Activated T-helper 1 cell treated with anti-CD3 and anti-CD28 coated beads, Interleukin-12 subunit alpha, Interleukin-12 subunit beta, Interleukin-2, Interleukin-4 antibody, amounts not matched to agents 30 ng/mL and 10 ng/mL and 1 ng/mL, durations not matched to agents 14 hours and 24 hours and 36 hours (primary cell): ENCODE measurements at regions not wholly inside any gene's neighbourhood (a gene's known extent, or its start where the extent isn't known, plus 50 kb on each side); places are given as distances from the start of the nearest gene placed in this dataset.

Experiments used
- DNase-seq: peaks from one replicate; pipeline ENCODE4 v3.0.0; 2021; ENCODE audit warnings: low spot score
- H3K27ac Mint-ChIP-seq: one replicate; pipeline ENCODE4 v1.8.0; 2021; ENCODE audit warnings: mild to moderate bottlenecking, mixed read lengths
- H3K27me3 Mint-ChIP-seq: one replicate; pipeline ENCODE4 v1.8.0; 2022; ENCODE audit warnings: mild to moderate bottlenecking, moderate library complexity, mixed read lengths; ENCODE audit not compliant: insufficient read depth
- H3K36me3 Mint-ChIP-seq: one replicate; pipeline ENCODE4 v1.8.0; 2021; ENCODE audit warnings: low read depth, mixed read lengths
- H3K4me1 Mint-ChIP-seq: one replicate; pipeline ENCODE4 v1.8.0; 2021; ENCODE audit warnings: low read depth, mixed read lengths
- H3K4me3 Mint-ChIP-seq: one replicate; pipeline ENCODE4 v1.8.0; 2021; ENCODE audit warnings: mild to moderate bottlenecking, moderate library complexity, mixed read lengths
- H3K9me3 Mint-ChIP-seq: one replicate; pipeline ENCODE4 v1.8.0; 2021; ENCODE audit warnings: mixed read lengths
- intact Hi-C: fragments of 100-400 bp; cut with micrococcal nuclease; formaldehyde crosslinking; loops from one replicate; pipeline ENCODE4 v1.15.1; 2024

DNA sequence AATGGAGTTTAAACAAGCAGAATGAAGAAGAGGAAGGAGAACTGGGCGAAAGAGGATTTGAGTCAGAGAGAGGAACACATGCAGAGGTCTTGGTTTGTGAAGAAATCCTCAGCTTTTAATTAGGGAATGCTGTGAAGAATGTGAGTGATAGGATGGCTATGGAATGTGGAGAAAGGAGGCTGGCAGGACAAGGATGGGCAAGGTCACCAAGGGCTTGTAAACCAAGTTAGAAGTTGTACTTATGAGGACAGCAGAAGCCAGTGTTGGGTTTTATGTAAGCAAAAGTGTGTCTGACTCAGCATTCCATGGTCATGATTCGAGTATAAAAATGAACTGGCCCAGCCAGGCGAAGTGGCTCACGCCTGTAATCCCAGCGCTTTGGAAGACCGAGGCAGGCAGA is 60.0 kb upstream of the IL12A start:
- Mint-ChIP-seq H3K4me3 (no peak overlapping the region), H3K9me3 (peaks cover 8% of the 10 kb centered on the region), H3K4me1 (peaks cover 10% of the 10 kb centered on the region), H3K27me3 (no peaks in the 10 kb centered on the region), H3K36me3 (peaks cover 1% of the 10 kb centered on the region), H3K27ac (no peak overlapping the region)
- no peak for DNase-seq
- intact Hi-C loops, result no loop called here

DNA sequence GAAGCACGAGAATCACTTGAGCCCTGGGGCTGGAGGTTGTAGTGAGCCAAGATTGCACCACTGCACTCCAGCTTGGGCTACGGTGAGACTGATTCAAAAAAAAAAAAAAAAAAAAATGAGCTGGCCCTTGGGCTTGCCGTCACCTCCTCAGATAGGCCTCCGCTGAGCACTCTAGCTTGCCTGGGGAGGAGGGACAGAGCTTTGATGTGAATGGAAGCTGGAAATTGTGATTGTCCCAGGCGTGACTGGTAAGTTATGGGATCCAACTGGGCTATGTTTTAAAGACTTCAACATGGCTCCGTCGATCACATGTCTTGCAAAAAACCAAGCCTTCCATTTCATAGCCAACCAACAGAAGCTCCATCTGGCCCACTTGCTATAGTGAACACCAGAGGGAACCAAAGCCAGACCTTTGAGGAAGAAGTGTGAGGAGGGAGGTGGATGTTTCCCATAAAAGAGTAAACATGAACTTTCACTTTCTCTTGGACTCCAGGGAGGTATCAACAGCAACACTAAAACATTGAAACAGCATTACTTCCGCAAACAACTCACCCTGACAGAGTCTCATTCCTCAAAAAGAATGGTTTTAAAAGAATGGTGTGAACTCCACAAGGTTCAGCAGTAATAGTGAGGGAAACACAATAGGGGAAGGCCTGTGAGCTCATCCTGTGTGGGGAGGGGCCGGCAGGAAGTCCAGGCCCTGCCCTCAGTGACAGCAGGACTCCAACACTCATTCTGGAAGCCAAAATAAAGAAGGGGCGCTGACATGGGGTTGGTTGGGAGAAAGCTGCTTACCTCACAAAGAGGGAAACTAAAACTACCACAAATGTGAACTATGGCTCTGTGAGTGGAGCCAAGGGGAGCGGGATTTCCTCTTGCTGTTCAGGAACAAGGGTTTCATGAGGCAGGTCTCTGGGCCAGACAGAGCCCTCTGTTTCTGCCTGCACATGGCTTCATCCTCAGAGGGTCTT is 59.2 kb upstream of the IL12A start:
- intact Hi-C loops, result no loop called here
- no peak overlapping the region for H3K4me3 Mint-ChIP-seq
- H3K4me1 Mint-ChIP-seq, result peaks cover 10% of the 10 kb centered on the region
- no peak overlapping the region for H3K27ac Mint-ChIP-seq
- H3K27me3 Mint-ChIP-seq, result no peaks in the 10 kb centered on the region
- H3K9me3 Mint-ChIP-seq, result peaks cover 14% of the 10 kb centered on the region
- peaks cover 1% of the 10 kb centered on the region for H3K36me3 Mint-ChIP-seq
- no peak for DNase-seq

DNA sequence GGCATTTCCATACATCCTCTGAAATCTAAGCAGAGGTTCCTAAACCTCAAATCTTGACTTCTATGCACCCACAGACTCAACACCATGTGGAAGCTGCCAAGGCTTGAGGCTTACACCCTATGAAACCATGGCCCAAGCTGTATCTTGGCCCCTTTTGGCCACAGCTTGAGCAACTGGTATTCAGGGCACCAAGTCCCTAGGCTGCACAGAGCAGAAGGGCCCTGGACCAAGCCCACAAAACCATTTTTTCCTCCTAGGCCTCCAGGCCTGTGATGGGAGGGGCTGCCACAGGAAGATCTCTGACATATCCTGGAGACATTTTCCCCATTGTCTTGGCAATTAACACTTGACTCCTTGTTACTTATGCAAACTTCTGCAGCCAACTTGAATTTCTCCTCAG is 54.4 kb upstream of the IL12A start:
- Mint-ChIP-seq H3K4me3 (no peak overlapping the region), H3K27ac (no peak overlapping the region), H3K4me1 (peaks cover 9% of the 10 kb centered on the region), H3K36me3 (peaks cover 1% of the 10 kb centered on the region), H3K9me3 (peaks cover 21% of the 10 kb centered on the region), H3K27me3 (peaks cover 8% of the 10 kb centered on the region)
- intact Hi-C loops, result no loop called here
- no peak for DNase-seq

DNA sequence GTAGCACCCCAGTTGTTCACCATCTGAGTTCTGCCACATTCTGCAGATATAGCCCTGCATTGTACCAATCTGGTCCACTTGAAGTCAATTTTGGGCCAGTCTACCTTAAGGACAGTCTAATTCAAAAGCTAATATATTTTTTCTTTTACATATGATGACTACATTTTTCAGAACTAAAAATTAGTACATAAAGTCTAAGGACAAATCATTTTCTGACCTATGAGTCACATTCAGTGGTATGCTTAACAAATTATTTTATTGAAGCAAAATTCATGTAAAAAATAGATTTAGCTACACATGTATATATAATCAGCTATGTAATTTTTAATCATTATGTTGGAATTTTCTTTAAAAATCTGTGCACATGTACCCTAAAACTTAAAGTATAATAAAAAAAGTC is 52.1 kb upstream of the IL12A start:
- Mint-ChIP-seq H3K27me3 (peaks cover 8% of the 10 kb centered on the region), H3K9me3 (peaks cover 21% of the 10 kb centered on the region), H3K4me3 (no peak overlapping the region), H3K36me3 (peaks cover 1% of the 10 kb centered on the region), H3K4me1 (peaks cover under 1% of the 10 kb centered on the region), H3K27ac (no peak overlapping the region)
- DNase-seq, result no peak
- intact Hi-C loops, result no loop called here

DNA sequence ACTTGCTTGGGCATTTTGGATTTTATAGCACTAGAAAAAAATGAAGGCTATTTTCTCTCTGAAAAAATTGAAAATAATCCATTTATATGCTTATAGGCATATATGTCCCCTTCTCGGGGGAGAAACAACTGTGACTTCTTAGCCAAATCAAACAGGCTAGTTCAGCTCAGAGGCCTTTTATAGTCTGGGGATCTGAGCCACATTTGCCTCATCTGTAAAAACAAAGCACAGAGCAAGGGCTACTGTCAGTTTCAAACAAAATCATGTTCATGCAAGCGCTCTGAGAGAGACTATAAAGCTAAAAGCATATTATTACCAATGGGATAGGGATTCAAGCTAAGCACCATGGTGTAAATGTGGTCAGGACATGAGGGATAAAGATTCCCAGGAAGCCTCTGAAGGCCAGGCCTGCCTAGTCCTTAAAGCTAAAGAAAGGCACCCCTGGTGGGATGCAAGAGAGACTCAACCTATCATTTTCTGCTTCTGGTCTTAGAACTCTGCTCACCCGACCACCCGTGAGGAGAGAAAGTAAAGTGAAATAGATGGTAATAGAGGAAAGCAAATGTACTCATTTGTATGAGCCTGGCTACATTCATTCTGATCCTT is 51.0 kb upstream of the IL12A start:
- Mint-ChIP-seq H3K4me3 (no peak overlapping the region), H3K9me3 (peaks cover 21% of the 10 kb centered on the region), H3K27me3 (peaks cover 8% of the 10 kb centered on the region), H3K36me3 (peaks cover 1% of the 10 kb centered on the region), H3K27ac (no peak overlapping the region), H3K4me1 (peaks cover 5% of the 10 kb centered on the region)
- intact Hi-C loops, result no loop called here
- no peak for DNase-seq

DNA sequence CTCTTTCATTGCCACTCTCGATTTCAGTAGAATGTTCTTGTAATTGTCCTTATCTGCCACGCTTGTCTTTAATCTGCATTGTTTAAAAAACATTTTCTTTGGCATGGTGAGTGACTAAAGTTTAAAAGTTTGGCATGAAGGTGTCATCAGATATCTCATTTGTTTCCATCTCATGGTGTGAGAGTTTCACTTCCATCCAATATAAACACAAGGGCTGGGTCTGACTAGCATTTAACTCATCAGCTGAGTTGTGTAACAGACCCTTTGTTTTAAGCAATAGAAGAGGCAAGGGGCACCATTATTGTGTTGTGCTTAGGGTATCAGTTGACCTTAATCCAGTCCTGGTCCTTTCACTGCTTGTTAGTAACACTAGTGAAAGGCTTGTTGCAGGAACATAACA is 49.9 kb upstream of the IL12A start:
- Mint-ChIP-seq H3K4me1 (peaks cover 5% of the 10 kb centered on the region), H3K27ac (no peak overlapping the region), H3K27me3 (peaks cover 8% of the 10 kb centered on the region), H3K4me3 (no peak overlapping the region), H3K36me3 (no peaks in the 10 kb centered on the region), H3K9me3 (peaks cover 13% of the 10 kb centered on the region)
- intact Hi-C loops, result no loop called here
- no peak for DNase-seq
